Medulla oblongata (tissue), 1 donor: ENCODE measurements at regions not wholly inside any gene's neighbourhood (a gene's known extent, or its start where the extent isn't known, plus 50 kb on each side); places are given as distances from the start of the nearest gene placed in this dataset.
A peak's percentile ranks its signal among the peaks of the same experiment; 100 is the strongest.

Source experiments
- DNase-seq: peaks from one replicate; pipeline ENCODE4 v3.0.0-alpha.2; 2015; ENCODE audit errors: extremely low spot score

DNA sequence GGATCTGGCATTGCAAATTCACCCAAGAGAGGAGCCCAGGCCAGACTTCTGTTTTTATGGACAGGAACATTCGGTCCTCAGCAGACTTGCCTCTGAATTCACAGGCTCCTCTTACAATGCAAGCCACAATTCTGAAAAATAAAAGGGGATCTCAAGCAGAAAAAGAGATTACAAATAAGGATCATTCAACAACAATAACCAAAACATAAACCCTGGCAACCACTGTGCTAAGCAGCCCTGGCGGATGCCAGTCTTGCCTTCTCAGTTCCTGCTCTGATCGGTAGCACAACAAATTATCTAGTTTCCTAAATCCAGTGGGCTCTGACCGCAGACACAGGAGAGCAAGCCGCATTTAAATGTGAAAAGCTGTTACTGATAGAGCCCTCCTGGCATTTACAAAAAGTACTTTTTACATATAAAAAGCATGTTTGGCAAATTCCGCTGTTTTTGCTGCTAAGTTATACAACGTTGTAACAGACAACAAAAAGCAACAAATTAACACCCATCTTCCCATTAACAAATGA is 123.4 kb upstream of the FOXD3 start:
- peak; percentile 24 for DNase-seq

DNA sequence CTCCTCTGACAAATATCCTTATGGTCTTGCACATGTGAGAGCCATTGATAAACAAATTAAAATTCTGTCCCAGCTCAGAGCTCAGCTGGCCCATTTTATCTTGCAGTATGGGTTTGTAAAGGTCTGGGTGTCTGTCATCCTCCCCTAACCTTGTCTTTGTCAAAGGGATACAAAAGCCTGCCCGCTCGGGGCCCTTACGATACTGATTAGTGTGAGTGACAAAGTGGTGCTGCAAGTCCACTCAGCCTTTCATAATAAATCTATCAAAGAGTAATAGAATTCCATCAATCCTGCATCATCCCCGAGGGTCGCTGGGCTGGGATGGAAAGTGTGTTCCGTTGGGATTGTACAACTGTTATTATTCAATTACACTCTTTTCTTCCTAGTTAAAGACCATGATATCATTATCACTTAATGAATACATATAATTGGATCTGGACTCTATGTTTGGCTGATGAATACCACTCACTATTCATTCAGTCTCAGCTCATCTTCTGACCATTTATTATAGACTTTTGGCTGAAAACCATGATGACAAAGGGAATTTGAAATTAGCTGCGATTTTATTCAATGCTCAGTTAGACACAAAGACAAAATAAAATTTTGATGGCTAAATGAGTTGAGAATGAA is 122.5 kb upstream of the FOXD3 start:
- DNase-seq, result no peak

DNA sequence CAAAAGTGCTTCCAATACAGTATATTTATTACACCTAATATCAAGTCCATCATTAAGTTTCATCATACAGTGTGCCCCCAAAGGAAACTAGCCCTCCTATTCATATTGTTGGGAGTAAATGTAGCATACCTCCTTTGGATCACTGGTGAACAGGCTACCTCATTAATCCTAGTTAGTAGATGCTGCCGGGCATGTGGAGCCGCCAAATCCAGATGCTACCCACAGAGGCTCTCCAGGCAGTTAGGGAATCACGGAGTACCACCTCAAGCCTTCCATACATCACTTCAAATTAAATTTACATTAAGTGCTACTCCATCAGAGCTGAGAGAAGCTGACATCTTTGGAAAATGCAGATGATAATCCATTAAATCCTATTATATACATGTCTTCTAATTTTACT is 121.7 kb upstream of the FOXD3 start:
- no peak for DNase-seq

DNA sequence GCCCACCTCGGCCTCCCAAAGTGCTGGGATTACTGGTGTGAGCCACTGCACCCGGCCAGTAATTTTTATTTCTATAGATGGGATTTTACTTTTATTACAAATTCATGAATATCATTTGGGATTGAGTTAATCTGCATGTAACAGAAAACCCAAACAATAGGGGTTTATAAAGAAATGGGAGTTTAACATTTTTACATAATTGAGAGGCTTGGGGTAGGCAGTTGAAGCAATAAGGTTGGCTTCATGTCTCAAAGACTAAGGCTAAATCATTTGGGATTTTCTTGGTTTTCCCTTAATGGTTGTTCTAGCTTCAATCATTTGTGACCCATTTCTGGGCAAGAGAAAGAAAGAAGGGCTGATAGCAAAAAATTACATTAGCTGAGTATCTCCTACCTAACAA is 118.7 kb upstream of the FOXD3 start:
- DNase-seq, result no peak

DNA sequence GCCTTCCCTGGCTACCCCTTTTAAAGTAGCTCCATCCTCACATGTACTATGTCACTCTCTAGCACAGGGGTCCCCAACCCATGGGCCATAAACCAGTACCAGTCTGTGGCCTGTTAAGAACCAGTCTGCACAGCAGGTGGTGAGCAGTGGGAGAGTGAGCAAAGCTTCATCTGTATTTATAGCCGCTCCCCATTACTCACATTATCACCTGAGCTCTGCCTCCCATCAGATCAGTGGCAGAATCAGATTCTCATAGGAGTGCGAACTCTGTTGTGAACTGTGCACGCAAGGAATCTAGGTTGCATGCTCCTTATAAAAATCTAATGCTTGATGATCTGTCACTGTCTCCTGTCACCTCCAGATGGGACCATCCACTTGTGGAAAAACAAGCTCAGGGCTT is 116.6 kb upstream of the FOXD3 start:
- DNase-seq, result no peak

DNA sequence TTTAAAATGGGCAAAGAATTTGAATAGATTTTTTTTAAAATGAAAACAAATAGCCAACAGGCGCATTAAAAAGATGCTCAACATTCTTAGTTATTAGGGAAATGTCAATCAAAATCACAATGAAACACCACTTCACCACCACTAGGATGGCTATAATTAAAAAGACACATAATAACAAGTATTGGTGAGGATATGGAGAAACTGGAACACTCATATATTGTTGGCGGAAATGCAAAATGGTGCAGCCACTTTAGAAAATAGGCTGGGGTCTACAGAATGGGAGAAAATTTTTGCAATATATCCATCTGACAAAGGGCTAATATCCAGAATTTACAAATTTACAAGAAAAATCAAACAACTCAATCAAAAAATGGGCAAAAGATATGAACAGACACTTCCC is 107.8 kb upstream of the FOXD3 start:
- DNase-seq, result no peak

DNA sequence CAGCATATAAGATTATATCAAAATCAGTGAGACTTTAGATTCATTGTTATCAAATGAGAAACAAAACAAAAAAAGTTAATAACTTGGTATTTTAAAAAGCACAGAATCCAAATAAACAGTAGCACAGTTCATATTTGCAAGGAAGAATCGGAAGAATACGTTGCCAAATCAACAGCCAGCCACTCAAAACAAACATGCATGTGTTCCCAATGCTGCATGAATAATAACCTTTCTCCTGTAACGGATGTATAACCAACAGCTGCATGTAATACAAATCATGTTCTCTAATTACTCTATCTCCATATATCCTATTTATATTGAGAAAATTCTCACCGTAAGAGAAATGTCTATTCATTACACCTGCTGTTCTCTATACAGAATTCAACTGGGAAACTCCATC is 98.9 kb upstream of the FOXD3 start:
- no peak for DNase-seq

DNA sequence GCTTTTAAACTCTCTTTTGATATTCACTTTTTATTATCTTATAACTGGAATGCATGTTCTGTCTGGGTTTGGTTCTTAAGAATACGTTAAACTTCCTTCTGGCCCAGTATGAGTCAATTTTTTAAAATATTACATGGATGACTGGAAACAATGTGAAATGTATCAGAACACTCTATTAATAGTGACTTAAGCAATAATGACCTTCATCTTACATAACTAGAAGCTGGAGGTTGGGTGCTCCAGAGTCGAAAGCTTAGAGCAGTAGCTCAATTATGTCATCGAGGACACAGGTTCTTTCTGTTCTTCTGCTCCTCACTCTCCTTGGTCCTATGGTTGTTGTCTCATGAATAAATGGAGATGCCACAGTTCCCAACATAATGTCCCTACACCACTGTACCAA is 91.6 kb upstream of the FOXD3 start:
- no peak for DNase-seq

DNA sequence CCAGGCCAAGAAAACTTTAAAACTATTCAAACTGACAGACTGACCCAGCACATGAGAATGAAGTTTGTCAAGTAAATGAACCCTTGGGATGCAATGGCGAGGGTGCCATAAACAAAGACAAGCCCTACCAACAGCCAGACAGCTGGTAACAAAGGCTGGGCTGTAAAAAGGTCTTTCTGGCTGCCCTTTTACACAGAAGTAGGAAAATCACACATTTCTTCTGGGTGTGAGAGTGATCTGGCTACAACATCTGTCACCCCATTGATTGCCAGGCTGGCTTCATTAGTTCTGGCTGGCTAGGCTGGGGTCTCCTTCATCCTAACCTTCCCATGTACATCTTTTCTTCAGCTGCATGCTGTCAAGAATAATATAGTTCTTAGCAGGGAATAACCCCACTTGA is 83.6 kb upstream of the FOXD3 start:
- no peak for DNase-seq

DNA sequence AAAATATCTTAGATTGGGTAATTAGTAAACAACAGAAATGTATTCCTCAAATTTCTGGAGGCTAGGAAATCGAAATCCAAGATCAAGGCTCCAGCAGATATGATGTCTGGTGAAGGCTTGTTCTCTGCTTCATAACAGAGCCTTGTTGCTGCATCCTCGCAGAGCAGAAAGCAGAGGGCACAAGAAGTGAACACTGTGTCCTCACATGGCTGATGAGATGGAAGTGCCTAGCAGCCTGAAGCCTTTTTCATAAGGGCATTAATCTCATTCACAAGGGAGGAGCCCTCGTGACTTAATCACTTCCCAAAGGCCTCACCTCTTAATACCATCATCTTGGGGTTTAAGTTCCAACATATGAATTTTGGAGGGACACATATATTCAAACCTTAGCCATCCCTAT is 77.2 kb upstream of the FOXD3 start:
- DNase-seq, result no peak

DNA sequence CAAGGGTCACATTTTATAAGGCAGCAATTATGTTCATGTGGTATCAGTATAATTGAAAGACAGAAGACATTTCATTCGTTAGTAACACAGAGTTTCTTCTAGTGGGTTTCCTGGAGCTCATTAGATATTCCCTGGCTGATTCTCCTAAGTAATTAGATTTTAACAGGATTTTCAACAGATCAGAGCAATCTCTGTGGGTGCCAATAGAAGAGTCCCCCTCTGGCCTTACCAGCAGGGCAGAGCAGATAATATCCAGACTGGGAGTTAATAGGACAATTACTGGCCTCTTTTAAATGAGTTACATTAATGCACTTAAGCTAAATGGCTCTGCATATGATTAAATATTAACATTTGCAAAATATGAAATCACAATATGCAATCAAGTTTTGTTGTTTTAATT is 74.2 kb upstream of the FOXD3 start:
- DNase-seq, result no peak

DNA sequence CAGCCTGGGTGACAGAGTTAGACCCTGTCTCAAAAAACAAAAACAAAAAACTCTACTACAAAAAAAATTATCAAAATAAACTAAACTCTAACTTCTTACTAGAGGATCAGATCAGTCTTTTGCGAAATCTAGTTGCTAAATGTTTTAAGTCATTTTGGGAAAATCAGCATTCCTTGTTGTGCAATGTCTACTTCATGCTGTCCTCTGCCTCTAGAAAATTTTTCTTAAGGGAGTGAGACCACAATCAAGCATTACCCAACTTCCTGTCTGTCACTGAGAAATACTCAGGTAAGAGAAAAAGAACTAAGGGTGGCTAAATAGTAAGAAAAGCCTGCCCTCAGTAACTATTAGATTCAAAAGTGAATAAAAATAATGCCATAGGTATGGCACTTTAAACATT is 67.2 kb upstream of the FOXD3 start:
- DNase-seq, result no peak

DNA sequence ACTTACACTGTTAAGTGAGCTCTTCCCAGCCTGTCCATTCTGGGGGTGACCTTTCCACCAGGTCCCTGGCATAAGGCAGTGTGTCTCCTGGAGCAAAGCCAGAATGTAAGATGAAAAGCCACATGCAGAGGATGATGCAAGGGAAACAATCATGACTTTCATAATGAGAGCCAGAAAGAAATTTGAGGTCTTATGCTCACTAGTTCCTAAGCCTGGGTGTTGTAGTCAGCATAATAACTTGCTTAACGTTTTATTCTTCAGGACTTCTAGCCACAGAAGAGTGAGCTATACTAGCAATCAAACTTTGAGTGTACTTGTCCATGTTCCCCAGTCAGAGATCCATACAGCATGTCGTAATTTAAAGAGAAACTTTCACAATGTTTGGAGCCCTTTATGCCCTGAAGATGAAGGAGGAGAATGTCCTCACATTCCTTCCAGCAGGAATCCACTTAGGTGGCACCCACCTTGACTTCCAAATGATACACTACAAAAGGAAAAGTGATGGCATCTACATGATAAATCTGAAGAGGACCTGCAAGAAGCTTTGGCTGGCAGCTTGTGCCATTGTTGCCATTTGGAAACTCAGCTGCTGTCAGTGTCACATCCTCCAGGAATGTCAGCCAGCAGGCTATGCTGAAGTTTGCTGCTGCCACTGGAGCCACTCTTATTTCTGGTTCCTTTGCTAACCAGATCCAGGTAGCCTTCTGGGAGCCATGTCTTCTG is 60.5 kb upstream of the FOXD3 start:
- DNase-seq, result no peak

DNA sequence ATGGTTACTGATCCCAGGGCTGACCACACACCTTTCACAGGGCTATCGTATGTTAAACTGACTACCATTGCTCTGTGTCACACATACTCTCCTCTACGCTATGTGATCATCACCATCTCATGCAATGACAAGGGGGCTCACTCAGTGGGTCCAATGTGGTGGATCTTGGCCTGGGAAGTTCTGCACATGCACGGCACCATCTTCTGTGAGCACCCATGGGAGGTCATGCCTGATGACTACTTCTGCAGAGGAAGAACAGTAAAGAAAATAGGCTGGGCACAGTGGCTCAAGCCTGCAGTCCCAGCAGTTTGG is 60.0 kb upstream of the FOXD3 start:
- DNase-seq, result no peak

DNA sequence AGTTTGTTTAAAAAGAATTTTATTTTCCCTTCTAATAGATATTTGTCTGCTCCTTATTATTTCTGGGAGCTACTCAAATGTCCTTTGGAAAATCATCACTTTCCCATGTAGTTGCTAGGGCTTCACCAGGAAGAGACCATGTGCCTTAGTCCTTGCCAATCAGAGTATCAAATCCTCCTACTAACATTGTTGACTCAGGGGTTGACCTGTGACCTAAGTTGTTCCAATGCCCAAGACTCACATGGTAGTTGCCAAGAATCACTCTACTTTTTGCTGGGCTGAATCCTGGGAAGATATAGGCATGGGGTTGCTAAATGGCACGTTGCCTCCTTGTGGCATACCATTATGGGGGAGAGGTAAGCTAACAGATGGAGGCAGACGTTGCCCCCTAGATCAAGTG is 58.2 kb upstream of the FOXD3 start:
- DNase-seq, result no peak

DNA sequence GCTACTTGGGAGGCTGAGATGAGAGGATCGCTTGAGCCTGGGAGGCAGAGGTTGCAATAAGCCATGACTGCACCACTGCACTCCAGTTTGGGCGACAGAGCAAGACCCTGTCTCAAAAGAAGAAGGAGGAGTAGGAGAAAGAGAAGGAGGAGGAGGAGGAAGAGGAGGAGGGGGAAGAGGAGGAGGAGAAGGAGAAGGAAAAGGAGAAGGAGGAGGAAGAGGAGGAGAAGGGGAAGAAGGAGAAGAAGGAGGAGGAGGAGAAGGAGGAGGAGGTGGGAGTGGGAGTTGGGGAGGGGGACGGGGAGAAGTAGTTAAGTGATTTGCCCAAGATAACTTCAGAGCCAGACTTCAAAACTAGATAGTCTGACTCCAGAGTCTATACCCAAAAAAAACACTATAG is 55.5 kb upstream of the FOXD3 start:
- no peak for DNase-seq

DNA sequence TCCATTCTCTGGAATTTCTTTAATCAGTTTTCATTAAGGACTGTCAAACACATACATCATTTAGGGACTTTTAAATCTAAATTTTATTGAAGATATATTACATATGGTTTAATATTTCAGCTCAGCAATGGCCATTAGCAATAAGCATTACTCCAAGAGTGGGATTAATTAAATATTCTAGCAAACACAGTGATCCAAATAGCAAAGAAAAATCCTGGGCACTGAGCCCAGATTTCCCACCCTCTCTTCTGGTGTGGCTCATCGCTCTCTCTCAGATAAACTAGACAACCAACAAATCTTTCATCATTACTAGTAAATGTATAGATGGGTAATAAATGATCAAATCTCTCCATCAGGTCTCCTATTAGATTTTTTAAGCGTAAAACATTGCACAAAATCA is 53.5 kb upstream of the FOXD3 start:
- DNase-seq, result no peak

DNA sequence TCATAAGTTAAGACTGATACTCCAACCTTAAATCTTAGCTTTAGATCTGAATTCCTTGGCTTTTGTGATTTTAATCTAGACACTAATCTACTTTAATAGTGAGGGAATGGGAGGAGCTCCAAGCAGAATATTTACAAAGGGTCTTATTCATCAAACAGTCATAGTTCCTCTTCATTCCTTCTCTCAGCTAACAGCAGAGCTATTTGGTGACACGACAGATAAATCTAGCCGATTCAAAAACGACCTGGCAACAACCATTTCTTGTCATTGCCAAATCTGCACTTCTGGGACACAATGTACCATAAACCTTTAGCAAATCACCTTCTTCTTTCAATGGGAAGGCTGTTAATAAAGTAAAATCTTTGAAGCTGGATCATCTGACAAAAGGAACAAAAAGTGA is 52.8 kb upstream of the FOXD3 start:
- DNase-seq, result no peak
